ENCODE measurements at regions not wholly inside any gene's neighbourhood (a gene's known extent, or its start where the extent isn't known, plus 50 kb on each side); places are given as distances from the start of the nearest gene placed in this dataset.

DNA sequence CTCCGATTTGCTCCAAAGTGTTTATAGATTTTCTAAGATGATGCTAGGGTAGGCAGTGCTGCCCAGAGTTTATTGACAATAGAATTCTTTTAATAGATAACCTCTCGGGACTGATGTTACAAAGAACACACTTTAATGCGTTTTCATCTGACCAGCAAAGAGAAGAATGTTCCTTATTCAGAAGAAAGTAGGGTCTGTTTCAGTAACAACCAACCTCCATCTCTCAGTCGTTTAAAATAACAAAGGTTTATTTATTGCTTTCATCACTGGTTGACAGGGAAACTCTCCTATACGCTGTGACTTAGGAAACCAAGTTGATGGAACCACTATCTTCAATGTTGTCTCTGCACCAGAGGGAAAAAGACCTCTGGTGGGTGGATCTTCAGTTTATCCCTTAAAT lies 55.1 kb upstream of the PAPPA start:
- H3K27ac ChIP-seq, result no peak overlapping the region
- no peak for DNase-seq
- no peaks in the 10 kb centered on the region for H3K9me3 ChIP-seq (ENCODE audit: severe bottlenecking)
- H3K27me3 ChIP-seq (ENCODE audit: insufficient read depth, low read depth, severe bottlenecking), result no peaks in the 10 kb centered on the region
- no peak overlapping the region for H3K4me3 ChIP-seq (ENCODE audit: low read depth, low read length)
- TF ChIP-seq, protein P1, sequence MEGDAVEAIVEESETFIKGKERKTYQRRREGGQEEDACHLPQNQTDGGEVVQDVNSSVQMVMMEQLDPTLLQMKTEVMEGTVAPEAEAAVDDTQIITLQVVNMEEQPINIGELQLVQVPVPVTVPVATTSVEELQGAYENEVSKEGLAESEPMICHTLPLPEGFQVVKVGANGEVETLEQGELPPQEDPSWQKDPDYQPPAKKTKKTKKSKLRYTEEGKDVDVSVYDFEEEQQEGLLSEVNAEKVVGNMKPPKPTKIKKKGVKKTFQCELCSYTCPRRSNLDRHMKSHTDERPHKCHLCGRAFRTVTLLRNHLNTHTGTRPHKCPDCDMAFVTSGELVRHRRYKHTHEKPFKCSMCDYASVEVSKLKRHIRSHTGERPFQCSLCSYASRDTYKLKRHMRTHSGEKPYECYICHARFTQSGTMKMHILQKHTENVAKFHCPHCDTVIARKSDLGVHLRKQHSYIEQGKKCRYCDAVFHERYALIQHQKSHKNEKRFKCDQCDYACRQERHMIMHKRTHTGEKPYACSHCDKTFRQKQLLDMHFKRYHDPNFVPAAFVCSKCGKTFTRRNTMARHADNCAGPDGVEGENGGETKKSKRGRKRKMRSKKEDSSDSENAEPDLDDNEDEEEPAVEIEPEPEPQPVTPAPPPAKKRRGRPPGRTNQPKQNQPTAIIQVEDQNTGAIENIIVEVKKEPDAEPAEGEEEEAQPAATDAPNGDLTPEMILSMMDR (IDR thresholded peaks at IDR 0.05; ENCODE audit: low read depth, low read length), result no peak
- H3K36me3 ChIP-seq, result no peaks in the 10 kb centered on the region

DNA sequence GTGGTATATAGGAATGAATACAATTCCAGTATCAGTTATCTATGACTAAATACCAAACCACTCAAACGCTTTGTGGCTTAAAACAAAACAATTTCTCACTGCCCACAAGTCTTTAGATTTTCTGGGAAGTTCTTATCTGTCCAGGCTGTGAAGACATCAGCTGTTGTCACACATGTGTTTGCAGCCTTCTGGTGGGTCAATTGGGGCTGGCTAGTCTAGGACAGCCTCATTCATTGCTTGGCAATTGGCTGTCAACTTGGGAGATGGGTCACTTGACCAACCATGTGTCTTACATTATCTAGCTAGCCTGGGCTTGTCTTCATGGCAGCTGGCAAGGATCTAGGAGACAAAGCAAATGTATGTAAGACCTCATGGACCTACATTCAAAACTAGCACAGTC lies 53.8 kb upstream of the PAPPA start:
- DNase-seq, result no peak
- Histone ChIP-seq H3K9me3 (ENCODE audit: severe bottlenecking) (no peaks in the 10 kb centered on the region), H3K36me3 (no peaks in the 10 kb centered on the region), H3K4me3 (ENCODE audit: low read depth, low read length) (no peak overlapping the region), H3K27me3 (ENCODE audit: insufficient read depth, low read depth, severe bottlenecking) (no peaks in the 10 kb centered on the region), H3K27ac (no peak overlapping the region)
- TF ChIP-seq, protein P1 (IDR thresholded peaks at IDR 0.05; ENCODE audit: low read depth, low read length), result no peak

DNA sequence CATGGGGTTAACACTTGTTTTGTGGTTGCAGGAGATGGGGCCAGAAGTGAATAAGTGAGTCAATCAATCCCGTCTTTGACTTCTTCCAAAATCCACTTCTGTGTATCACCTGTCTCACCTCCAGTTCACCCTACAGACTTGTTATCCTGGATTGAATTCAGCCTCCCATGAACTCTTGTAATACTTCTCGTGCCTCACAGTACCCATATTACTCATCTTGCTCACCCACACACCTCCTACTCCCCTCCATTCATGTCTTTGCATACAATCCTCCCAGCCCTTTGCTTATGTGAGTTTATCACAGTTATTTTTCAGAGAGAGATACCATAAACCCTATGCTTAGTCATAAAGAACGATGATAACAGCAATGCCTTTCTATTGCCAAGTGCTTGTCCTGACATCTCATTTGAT lies 52.9 kb upstream of the PAPPA start:
- Histone ChIP-seq H3K9me3 (ENCODE audit: severe bottlenecking) (no peaks in the 10 kb centered on the region), H3K27me3 (ENCODE audit: insufficient read depth, low read depth, severe bottlenecking) (no peaks in the 10 kb centered on the region), H3K27ac (no peak overlapping the region), H3K4me3 (ENCODE audit: low read depth, low read length) (no peak overlapping the region), H3K36me3 (no peaks in the 10 kb centered on the region)
- TF ChIP-seq, protein P1 (IDR thresholded peaks at IDR 0.05; ENCODE audit: low read depth, low read length), result no peak
- DNase-seq, result no peak

DNA sequence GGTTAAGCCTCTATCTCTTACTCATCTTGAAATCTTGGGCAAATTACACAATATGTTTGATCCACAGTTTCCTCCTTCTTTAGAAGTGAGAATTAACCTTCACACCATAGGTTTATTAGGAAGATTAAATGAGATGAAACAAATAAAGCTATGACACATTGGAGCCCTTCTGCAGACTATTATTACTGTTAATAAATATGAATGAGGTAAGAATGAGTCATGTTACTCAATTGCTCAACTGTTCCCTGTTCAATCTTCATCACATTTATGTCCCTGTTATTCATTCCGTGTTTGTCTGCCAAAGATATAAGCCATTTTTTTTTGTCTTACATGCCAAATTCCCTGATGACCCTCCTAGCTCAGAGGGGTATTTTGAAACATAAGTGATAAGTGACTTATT lies 52.1 kb upstream of the PAPPA start:
- no peak overlapping the region for H3K4me3 ChIP-seq (ENCODE audit: low read depth, low read length)
- H3K36me3 ChIP-seq, result no peaks in the 10 kb centered on the region
- H3K27ac ChIP-seq, result no peak overlapping the region
- TF ChIP-seq, protein P1 (IDR thresholded peaks at IDR 0.05; ENCODE audit: low read depth, low read length), result no peak
- H3K9me3 ChIP-seq (ENCODE audit: severe bottlenecking), result no peaks in the 10 kb centered on the region
- no peaks in the 10 kb centered on the region for H3K27me3 ChIP-seq (ENCODE audit: insufficient read depth, low read depth, severe bottlenecking)
- DNase-seq, result no peak

DNA sequence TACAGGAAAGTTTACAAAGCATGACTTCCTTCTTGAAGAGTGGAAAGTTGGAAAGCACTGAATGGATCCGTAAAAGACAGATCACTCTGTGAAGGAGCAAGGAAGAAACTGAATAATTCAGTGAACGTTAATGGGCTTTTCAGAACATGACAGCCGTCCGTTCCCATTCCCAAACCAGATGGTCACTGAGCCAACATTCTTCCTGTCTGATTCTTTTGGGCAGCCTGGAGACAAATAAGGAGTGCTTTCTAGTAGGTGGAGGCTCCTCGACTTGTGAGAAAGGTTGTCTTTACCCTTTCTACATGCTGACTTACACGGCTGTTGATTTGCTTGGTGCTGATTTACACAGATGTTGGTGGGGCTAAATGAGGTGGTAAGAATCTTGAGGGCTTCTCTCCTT lies 51.0 kb upstream of the PAPPA start:
- Histone ChIP-seq H3K27me3 (ENCODE audit: insufficient read depth, low read depth, severe bottlenecking) (no peaks in the 10 kb centered on the region), H3K36me3 (no peaks in the 10 kb centered on the region), H3K9me3 (ENCODE audit: severe bottlenecking) (no peaks in the 10 kb centered on the region), H3K27ac (no peak overlapping the region), H3K4me3 (ENCODE audit: low read depth, low read length) (no peak overlapping the region)
- no peak for DNase-seq
- TF ChIP-seq, protein P1 (IDR thresholded peaks at IDR 0.05; ENCODE audit: low read depth, low read length), result no peak

Measured in WERI-Rb-1 (cell line).